ENCODE measurements at regions not wholly inside any gene's neighbourhood (a gene's known extent, or its start where the extent isn't known, plus 50 kb on each side); places are given as distances from the start of the nearest gene placed in this dataset.
"Not testable (repeated sequence)": the region's sequence is repeated elsewhere in the genome, so short reads cannot be mapped to it uniquely, and the experiment has no call there.

- DNase-seq = no peak
Observed at GRCh38 chr13:50200569-50200968, 185.3 kb downstream of the KCNRG start.

GRCh38 chr13:50200988-50201387 lies 185.7 kb downstream of the KCNRG start:
- DNase-seq = no peak

DNA sequence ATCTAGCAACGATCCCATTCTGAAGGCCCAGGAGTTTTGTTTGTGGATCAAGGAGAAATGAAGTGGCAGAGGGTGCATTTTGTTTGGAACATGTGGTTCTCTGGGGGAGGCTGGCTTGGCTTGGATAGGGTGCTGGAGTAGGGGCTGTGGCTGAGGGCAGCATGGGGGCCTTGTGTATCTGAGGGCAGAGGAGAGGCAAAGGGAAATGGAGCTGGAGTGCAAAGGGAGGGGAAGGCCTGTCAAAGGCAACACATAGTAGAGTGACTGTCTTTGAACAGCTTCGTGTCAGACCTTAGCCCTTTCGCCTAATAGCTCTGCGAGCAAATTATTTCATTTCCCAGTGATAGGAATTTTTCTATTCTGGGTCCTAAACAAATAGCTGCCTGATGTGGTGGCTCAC lies 187.2 kb downstream of the KCNRG start:
- no peak for DNase-seq

GRCh38 chr13:50203256-50203941 lies 188.2 kb downstream of the KCNRG start:
- DNase-seq = no peak

GRCh38 chr13:50205581-50205980 lies 190.3 kb downstream of the KCNRG start:
- DNase-seq = no peak

- peak; percentile 63 for DNase-seq
Observed at GRCh38 chr13:50208826-50209335, 193.6 kb downstream of the KCNRG start.

GRCh38 chr13:50209631-50210030 lies 194.4 kb downstream of the KCNRG start:
- peak; percentile 2 for DNase-seq

DNA sequence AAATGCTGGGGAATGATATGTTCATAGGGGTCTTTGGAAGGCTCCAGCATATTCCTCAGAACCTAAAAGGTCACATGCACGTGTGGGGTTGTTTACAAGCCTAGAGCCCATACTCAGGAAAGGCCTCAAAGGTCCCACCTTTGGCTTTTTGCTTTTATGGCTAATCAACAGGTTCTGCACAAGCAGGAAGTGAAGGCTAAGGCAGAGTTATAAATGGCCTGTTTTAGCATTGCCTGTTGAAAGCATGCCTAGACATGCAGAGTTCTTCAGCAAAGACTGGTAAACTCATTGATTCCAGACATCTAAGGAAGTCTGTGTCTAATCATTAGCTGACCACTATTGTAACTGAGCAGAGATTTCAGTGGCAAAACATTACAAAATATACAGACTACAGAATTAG lies 198.3 kb downstream of the KCNRG start:
- DNase-seq = no peak

DNA sequence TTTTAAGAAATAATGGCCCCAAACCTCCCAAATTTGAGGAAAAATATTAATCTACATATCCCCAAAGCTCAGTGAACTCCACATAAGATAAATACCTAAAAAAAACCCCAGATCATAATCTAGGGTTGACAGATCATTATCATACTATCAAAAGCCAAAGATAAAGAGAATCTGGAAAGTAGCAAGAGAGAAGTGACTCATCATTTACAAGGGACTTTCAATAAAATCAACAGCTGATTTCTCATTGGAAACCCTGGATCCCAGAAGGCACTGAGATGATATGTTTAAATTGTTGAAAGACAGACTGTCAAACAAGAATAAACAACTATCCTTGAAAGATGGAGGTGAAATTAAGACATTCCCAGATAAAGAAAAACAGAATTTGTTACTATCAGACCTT lies 199.3 kb downstream of the KCNRG start:
- DNase-seq = no peak

GRCh38 chr13:50215399-50215798 lies 200.2 kb downstream of the KCNRG start:
- DNase-seq = no peak

GRCh38 chr13:50219743-50220142 lies 204.5 kb downstream of the KCNRG start:
- DNase-seq = no peak

DNA sequence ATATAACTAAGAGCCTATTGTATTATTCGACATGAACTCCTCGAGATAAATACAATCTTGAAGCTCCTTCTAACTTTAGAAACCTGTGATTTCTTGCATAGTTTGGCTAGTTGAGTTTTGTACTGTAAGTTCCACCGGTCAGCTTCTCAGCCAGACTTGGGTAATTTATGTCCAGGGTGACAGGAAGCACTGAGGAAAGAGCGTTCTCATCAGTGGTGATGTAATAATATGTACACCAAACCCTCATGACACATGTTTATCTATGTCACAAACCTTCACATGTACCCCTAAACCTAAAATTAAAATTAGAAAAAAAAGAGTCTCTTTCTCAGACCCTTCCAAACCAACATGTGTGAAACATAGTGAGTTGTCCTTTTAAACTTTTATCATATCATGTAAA lies 205.7 kb downstream of the KCNRG start:
- DNase-seq = no peak

GRCh38 chr13:50222569-50223332 lies 207.5 kb downstream of the KCNRG start:
- no peak for DNase-seq

- no peak for DNase-seq
Observed at GRCh38 chr13:50224534-50224933, 209.3 kb downstream of the KCNRG start.

- no peak for DNase-seq
Observed at GRCh38 chr13:50225193-50226155, 210.2 kb downstream of the KCNRG start.

- DNase-seq = no peak
Observed at GRCh38 chr13:50226515-50227155, 211.4 kb downstream of the KCNRG start.

DNA sequence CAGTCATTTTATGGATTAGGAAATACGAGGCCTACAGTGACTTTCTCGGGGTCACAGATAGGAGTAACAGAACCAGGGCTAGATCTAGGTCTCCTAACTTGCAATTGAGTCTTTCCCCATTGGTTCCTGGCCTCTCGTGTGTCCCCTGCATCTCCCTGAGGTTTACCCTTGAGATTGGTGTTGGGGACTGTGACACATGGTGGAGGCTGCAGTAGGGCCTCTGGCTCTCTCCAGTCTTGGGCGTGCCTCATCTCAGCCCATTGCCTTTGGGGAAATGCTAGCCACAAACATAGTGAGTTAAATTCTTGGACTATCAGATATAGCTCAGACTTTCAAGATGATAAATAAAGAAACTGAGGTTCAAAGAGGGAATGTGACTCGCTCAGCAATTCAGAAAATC lies 212.1 kb downstream of the KCNRG start:
- no peak for DNase-seq

- no peak for DNase-seq
Observed at GRCh38 chr13:50228527-50228926, 213.3 kb downstream of the KCNRG start.

DNA sequence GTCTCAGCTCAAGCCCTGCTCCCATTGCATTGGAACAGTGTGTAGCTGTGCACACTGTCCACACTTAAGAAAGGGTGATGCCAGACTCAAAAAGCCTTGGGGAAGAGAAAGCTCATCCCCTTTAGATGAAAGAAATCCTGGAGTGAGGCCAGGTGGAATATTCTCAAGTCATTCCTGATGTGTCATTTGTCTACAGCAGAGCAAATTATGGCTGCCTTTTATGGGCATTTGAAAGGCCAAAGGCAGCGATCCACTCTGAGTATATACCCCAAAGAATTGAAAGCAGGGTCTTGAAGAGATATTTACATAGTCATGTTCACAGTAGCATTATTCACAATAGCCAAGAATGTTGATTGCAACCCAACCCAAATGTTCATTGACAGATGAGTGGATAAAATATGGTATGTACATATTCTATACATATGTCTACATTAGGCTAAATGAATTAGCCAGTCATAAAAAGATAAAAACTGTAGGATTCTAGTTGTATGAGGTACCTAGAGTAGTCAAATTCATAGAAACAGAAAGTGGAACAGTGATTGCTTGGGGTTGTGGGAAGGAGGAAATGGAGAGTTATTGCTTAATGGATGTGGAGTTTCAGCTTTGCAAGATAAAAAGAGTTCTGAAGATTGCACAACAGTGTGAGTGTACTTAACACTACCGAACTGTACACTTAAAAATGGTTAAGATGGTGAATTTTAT lies 214.9 kb downstream of the KCNRG start:
- peak; percentile 88 for DNase-seq

GRCh38 chr13:50230662-50230978 lies 215.4 kb downstream of the KCNRG start:
- no peak for DNase-seq

DNA sequence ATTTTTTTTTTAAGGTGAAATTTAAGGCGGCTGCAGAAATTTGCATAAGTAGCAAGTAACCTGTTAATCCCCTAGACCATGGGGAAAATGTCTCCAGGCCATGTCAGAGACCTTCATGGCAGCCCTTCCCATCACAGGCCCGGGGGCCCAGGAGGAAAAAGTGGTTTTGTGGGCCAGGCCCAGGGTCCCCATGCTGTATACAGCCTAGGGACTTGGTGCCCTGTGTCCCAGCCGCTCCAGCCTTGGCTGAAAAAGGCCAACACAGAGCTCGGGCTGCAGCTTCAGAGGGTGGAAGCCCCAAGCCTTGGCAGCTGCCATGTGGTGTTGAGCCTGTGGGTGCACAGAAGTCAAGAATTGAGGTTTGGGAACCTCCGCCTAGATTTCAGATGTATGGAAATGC lies 218.3 kb downstream of the KCNRG start:
- DNase-seq = not testable (repeated sequence)
